ENCODE measurements at regions not wholly inside any gene's neighbourhood (a gene's known extent, or its start where the extent isn't known, plus 50 kb on each side); places are given as distances from the start of the nearest gene placed in this dataset.

DNA sequence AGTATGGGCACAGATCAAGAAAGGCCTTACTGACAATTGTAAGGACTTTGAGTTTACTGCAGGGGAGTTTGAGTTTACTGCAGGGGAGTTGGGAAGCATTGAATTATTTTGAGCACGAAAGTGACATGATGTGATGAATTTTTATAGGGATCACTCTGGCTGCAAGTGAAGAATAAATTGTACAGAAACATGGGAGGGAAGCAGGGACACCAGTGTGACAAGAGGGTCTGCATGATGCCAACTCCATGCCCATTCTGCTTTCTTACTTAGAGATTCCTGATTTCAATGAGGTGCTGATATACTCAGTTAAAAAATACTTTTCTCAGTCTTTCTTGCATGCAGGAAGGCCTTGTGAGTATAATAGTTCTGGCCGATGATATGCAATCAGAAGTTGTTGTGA, 234.4 kb downstream of the CENPF start:
- Mint-ChIP-seq H3K36me3 (ENCODE audit: insufficient read depth) (no peaks in the 10 kb centered on the region), H3K9me3 (no peaks in the 10 kb centered on the region), H3K4me1 (ENCODE audit: low read depth) (no peaks in the 10 kb centered on the region), H3K27me3 (ENCODE audit: low read depth) (no peaks in the 10 kb centered on the region), H3K4me3 (no peak overlapping the region)
- ATAC-seq (no peak), DNase-seq (no peak)

DNA sequence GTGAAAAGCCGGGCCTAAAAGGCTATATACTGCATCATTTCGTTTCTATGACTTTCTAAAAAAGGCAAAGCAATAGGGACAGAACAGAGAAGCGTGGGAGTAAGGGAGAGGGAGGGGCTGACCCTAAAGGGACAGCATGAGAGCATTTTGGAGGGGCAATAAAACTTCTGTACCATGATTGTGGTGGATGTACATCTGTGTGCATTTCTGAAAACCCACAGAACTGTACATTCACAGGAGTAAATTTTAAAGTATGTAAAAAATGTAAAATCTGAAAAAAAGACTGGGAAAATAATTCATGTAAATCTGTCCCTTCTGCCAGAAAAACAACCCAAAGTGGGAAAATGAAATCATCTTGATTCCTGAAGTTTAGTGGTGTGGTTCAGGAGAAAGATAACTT, 235.4 kb downstream of the CENPF start:
- no peak for ATAC-seq
- H3K4me1 Mint-ChIP-seq (ENCODE audit: low read depth) = no peaks in the 10 kb centered on the region
- H3K27me3 Mint-ChIP-seq (ENCODE audit: low read depth) = no peaks in the 10 kb centered on the region
- H3K36me3 Mint-ChIP-seq (ENCODE audit: insufficient read depth) = no peaks in the 10 kb centered on the region
- no peak overlapping the region for H3K4me3 Mint-ChIP-seq
- no peaks in the 10 kb centered on the region for H3K9me3 Mint-ChIP-seq
- DNase-seq = no peak

DNA sequence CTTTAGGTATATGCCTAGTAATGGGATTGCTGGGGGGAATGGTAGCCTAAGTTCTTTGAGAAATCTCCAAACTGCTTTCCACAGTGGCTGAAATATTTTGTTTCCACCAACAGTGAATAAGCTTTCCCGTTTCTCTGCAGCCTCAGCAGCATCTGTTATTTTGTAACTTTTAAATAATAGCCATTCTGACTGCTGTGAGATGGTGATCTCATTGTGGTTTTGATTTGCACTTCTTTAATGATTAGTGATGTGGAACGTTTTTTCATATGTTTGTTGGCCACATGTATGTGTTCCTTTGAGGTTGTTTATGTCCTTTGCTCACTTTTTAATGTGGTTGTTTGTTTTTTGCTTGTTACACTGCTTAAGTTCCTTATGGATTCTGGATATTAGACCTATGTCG, 237.4 kb downstream of the CENPF start:
- Mint-ChIP-seq H3K9me3 (no peaks in the 10 kb centered on the region), H3K4me1 (ENCODE audit: low read depth) (no peaks in the 10 kb centered on the region), H3K36me3 (ENCODE audit: insufficient read depth) (no peaks in the 10 kb centered on the region), H3K4me3 (no peak overlapping the region), H3K27me3 (ENCODE audit: low read depth) (no peaks in the 10 kb centered on the region)
- ATAC-seq (no peak), DNase-seq (no peak)

DNA sequence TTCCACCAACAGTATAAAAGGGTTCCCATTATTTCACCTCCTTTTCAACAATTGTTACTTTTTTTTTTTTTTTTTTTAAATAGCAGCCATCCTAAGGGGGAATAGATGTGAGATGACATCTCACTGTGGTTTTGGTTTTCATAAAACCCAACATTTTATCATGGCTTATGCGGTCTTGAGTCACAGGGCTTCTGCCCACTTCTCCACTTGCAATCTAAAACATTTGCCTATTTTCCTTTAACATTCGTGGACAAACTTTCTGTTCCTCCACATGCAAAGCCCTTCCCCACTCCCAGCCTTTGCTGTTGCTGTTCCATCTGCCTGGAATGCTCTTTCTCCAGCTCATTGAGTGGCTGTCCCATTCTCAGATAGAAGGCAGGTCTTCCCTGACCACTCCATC, 239.7 kb upstream of the KCNK2 start:
- Mint-ChIP-seq H3K36me3 (ENCODE audit: insufficient read depth) (no peaks in the 10 kb centered on the region), H3K27me3 (ENCODE audit: low read depth) (no peaks in the 10 kb centered on the region), H3K9me3 (no peaks in the 10 kb centered on the region), H3K4me1 (ENCODE audit: low read depth) (no peaks in the 10 kb centered on the region), H3K4me3 (no peak overlapping the region)
- no peak for DNase-seq
- no peak for ATAC-seq

DNA sequence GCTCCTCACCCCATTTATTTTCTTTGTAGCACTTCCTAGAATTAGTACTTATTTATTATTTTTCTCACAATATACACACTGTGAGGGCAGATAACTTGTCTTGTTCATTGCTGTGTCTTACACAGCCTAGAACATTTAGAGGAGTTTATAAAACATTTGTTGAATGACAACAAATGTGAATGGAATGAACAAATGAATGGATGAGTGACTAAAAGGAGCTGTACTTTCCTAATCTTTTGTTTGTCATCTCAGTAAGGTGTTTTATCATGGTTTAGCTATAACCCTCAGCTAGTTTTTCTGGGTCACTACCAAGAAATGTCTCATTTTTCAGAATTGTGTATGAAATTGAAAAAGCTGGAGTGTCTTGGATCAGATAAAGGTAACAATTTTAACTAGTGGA, 239.3 kb upstream of the KCNK2 start:
- Mint-ChIP-seq H3K27me3 (ENCODE audit: low read depth) (no peaks in the 10 kb centered on the region), H3K36me3 (ENCODE audit: insufficient read depth) (no peaks in the 10 kb centered on the region), H3K4me1 (ENCODE audit: low read depth) (no peaks in the 10 kb centered on the region), H3K9me3 (no peaks in the 10 kb centered on the region), H3K4me3 (no peak overlapping the region)
- DNase-seq = no peak
- no peak for ATAC-seq

- Mint-ChIP-seq H3K36me3 (ENCODE audit: insufficient read depth) (no peaks in the 10 kb centered on the region), H3K27me3 (ENCODE audit: low read depth) (no peaks in the 10 kb centered on the region), H3K4me3 (no peak overlapping the region), H3K9me3 (no peaks in the 10 kb centered on the region), H3K4me1 (ENCODE audit: low read depth) (no peaks in the 10 kb centered on the region)
- DNase-seq (no peak), ATAC-seq (no peak)
Observed at GRCh38 chr1:214844319-214844718, 238.2 kb upstream of the KCNK2 start.

- ATAC-seq (no peak), DNase-seq (no peak)
- Mint-ChIP-seq H3K4me3 (no peak overlapping the region), H3K4me1 (ENCODE audit: low read depth) (no peaks in the 10 kb centered on the region), H3K9me3 (no peaks in the 10 kb centered on the region), H3K36me3 (ENCODE audit: insufficient read depth) (no peaks in the 10 kb centered on the region), H3K27me3 (ENCODE audit: low read depth) (no peaks in the 10 kb centered on the region)
Observed at GRCh38 chr1:214846276-214846675, 236.3 kb upstream of the KCNK2 start.

DNA sequence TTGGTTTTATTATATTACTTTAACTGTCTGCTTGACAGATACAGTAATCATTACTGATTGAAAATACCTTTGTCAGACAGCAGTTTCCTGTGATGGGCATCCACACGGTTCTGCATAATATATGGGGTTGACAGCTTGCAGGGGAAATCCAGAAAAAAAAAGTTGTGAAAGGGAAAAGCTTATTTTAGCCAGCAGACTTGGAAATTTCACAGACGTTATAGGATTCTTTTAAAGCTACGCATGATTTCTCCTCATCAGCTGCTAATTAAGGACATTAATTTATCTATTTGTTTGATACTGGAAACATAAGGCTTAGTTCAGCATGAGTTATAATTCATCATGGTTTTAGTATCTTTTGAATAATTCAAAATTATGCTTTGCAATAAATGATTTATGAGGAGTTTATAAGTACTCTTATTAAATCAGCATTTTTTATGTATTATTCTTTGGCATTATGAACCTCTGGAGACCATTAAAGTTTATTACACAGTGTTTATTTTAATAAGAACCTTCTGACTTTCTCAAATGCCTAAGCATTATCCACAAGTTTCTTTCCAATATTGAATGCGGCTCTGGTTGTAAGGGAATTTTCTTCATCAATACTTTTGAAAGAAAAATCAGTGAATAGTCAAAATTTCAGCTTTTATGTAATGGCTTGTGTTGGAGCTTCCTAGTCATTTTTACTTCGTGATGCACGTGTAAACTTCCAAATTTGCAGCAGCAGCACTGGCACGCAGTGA, 235.3 kb upstream of the KCNK2 start:
- no peaks in the 10 kb centered on the region for H3K9me3 Mint-ChIP-seq
- no peaks in the 10 kb centered on the region for H3K4me1 Mint-ChIP-seq (ENCODE audit: low read depth)
- no peaks in the 10 kb centered on the region for H3K27me3 Mint-ChIP-seq (ENCODE audit: low read depth)
- ATAC-seq (no peak), DNase-seq (no peak)
- H3K36me3 Mint-ChIP-seq (ENCODE audit: insufficient read depth) = no peaks in the 10 kb centered on the region
- H3K4me3 Mint-ChIP-seq = no peak overlapping the region

DNA sequence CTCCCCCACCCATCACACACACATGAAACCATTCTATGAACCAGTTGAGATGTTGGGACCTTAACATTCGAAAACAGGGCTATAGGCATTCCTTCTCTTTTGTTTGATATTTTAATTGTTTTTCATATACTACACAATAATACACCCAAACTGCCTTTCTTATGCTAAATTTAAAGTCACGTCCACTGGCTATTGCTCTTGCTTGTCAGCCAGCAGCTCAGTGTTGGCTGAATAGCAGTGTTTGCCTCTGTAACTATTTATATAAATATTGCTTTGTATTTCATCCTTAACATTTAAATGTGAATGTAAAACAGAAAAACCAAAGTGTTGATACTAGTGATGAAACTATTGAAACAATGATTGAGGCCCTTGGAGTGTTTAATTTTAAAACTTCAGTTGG, 234.4 kb upstream of the KCNK2 start:
- DNase-seq (no peak), ATAC-seq (no peak)
- no peaks in the 10 kb centered on the region for H3K36me3 Mint-ChIP-seq (ENCODE audit: insufficient read depth)
- H3K9me3 Mint-ChIP-seq = no peaks in the 10 kb centered on the region
- H3K4me3 Mint-ChIP-seq = no peak overlapping the region
- H3K27me3 Mint-ChIP-seq (ENCODE audit: low read depth) = no peaks in the 10 kb centered on the region
- no peaks in the 10 kb centered on the region for H3K4me1 Mint-ChIP-seq (ENCODE audit: low read depth)

GRCh38 chr1:214850432-214851050, 232.0 kb upstream of the KCNK2 start:
- ATAC-seq (no peak), DNase-seq (no peak)
- no peaks in the 10 kb centered on the region for H3K27me3 Mint-ChIP-seq (ENCODE audit: low read depth)
- no peaks in the 10 kb centered on the region for H3K36me3 Mint-ChIP-seq (ENCODE audit: insufficient read depth)
- H3K4me3 Mint-ChIP-seq = no peak overlapping the region
- no peaks in the 10 kb centered on the region for H3K4me1 Mint-ChIP-seq (ENCODE audit: low read depth)
- H3K9me3 Mint-ChIP-seq = no peaks in the 10 kb centered on the region

DNA sequence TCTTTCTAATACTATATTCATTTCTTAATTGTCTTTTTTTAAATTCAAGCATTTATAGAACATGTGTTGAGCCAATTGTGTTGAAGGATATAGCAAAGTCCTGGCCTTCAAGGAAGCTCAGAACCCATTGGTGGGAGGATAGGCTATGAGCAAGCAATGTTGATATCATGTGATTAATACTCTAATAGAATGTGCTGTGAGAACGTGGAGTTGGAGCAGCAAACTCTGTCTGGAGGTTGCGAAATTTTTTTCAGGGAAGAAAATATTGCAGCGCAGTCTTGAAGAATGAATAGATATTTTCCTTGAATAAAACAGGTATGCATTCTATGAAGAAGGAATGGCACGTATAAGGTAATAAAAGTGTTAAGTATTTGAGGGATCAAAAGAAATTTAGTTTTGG, 229.2 kb upstream of the KCNK2 start:
- Mint-ChIP-seq H3K9me3 (no peaks in the 10 kb centered on the region), H3K27me3 (ENCODE audit: low read depth) (no peaks in the 10 kb centered on the region), H3K36me3 (ENCODE audit: insufficient read depth) (no peaks in the 10 kb centered on the region), H3K4me1 (ENCODE audit: low read depth) (no peaks in the 10 kb centered on the region), H3K4me3 (no peak overlapping the region)
- ATAC-seq (no peak), DNase-seq (no peak)

DNA sequence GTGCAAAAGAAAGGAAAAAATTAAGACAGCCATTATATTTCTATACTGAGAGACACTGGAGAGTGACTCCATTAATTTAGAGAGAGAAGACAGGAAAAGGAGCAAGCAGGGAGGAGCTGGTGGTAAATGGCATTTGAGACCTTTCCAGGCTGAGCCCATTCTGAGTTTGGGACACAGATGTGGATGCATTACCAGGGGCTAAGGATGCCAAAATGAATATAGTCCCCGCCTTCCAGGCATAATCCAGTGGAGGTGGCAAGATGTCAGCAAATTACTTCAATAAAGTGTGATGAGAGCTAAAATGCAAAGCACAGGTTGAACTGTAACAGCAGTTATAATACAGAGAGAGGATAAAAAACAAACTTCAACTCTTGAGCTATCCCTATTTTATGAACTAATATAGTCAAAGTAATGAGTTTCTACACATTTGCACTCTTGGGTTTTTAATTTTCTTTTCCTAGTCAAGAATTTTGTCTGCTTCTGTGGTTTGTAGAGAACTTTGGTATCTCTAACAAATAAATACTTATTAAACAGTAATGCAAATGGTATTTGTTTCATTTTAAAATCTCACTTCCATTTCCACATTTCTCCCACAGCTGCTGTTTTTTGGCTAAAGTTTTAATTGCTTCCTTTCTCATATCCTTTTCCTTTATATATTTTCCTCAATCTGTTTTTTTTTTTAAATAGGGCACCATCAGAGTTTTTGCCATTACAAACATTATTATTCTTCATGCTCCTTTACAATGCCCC, 228.2 kb upstream of the KCNK2 start:
- H3K36me3 Mint-ChIP-seq (ENCODE audit: insufficient read depth) = no peaks in the 10 kb centered on the region
- H3K9me3 Mint-ChIP-seq = no peaks in the 10 kb centered on the region
- H3K27me3 Mint-ChIP-seq (ENCODE audit: low read depth) = no peaks in the 10 kb centered on the region
- DNase-seq (no peak), ATAC-seq (no peak)
- H3K4me3 Mint-ChIP-seq = no peak overlapping the region
- H3K4me1 Mint-ChIP-seq (ENCODE audit: low read depth) = no peaks in the 10 kb centered on the region

DNA sequence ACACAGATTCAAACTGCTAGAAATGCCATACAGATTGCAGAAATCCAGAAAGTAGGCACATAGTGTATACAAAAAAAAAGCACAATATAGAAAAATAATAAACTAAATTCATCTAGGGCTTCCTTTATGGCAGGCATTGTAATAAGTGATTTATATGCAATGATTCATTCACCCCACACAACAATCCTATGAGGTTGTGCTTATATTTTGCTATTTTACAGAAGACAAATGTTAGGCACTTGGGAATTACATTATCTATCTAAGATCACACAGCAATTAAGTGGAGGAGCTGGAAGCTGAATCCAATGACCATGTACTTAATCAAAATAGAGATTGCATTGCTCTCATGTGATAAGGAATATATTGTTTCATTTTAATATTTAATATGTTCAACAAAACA, 225.7 kb upstream of the KCNK2 start:
- Mint-ChIP-seq H3K27me3 (ENCODE audit: low read depth) (no peaks in the 10 kb centered on the region), H3K4me3 (no peak overlapping the region), H3K4me1 (ENCODE audit: low read depth) (no peaks in the 10 kb centered on the region), H3K36me3 (ENCODE audit: insufficient read depth) (no peaks in the 10 kb centered on the region), H3K9me3 (no peaks in the 10 kb centered on the region)
- ATAC-seq (no peak), DNase-seq (no peak)

DNA sequence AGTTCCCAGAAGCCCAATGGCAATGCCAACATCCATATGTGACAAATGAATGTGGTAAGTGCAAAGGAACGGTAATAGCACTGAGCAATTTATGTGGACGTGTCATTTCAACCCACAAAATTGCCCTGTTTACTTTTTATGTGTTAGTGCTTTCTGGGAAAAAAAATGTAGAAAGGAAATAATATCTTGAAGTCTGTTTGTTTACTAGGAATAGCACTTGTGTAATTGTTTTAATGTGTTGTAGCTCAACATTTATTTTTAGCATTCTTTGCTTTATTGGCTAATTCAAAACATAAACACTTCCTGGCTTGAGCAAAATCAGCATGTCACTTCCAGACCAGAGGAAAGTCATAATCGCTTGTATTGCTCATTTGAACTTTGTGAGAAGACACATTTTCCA, 224.8 kb upstream of the KCNK2 start:
- H3K4me1 Mint-ChIP-seq (ENCODE audit: low read depth) = no peaks in the 10 kb centered on the region
- H3K27me3 Mint-ChIP-seq (ENCODE audit: low read depth) = no peaks in the 10 kb centered on the region
- H3K4me3 Mint-ChIP-seq = no peak overlapping the region
- DNase-seq (no peak), ATAC-seq (no peak)
- no peaks in the 10 kb centered on the region for H3K36me3 Mint-ChIP-seq (ENCODE audit: insufficient read depth)
- H3K9me3 Mint-ChIP-seq = no peaks in the 10 kb centered on the region

DNA sequence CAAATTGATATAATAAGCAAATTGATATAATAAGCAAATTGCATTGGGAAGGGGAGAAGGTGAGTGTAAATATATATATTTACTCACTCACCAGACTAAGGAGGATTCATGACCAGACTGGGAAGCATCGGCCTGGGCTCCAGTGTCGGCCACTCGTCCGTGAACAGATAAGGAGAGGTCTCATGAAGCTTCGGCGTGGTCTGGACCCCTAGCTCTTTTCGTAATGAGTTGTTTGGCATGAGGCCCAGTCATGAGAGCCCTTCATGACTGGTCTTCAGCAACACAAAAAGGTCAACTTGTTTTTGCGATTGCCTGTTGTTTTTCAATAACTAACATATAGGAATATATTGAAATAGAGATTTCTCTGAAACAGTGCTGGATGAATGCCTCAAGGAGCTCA, 222.9 kb upstream of the KCNK2 start:
- no peak for DNase-seq
- no peaks in the 10 kb centered on the region for H3K36me3 Mint-ChIP-seq (ENCODE audit: insufficient read depth)
- H3K9me3 Mint-ChIP-seq = no peaks in the 10 kb centered on the region
- H3K27me3 Mint-ChIP-seq (ENCODE audit: low read depth) = no peaks in the 10 kb centered on the region
- no peak overlapping the region for H3K4me3 Mint-ChIP-seq
- no peak for ATAC-seq
- H3K4me1 Mint-ChIP-seq (ENCODE audit: low read depth) = no peaks in the 10 kb centered on the region
